GM06990 (cell line): ENCODE measurements at regions not wholly inside any gene's neighbourhood (a gene's known extent, or its start where the extent isn't known, plus 50 kb on each side); places are given as distances from the start of the nearest gene placed in this dataset.

Source experiments
- DNase-seq: peaks from one replicate; pipeline ENCODE4 v3.0.0-alpha.2; 2011; ENCODE audit not compliant: insufficient read length; ENCODE audit errors: extremely low read depth
- H3K27me3 ChIP-seq: replicated peaks from 2 replicates; pipeline ENCODE4 v1.6.0; 2011; ENCODE audit warnings: low read length; ENCODE audit not compliant: control insufficient read depth, insufficient read depth
- H3K36me3 ChIP-seq: 2 replicates; pipeline ENCODE4 v1.5.1; 2011; ENCODE audit warnings: low read length; ENCODE audit not compliant: control insufficient read depth, insufficient read depth
- H3K4me3 ChIP-seq: replicated peaks from 2 replicates; pipeline ENCODE4 v1.5.1; 2011; ENCODE audit warnings: low read depth, mild to moderate bottlenecking, control low read depth, low read length
- TF ChIP-seq, protein P1 (sequence below): IDR thresholded peaks from 2 replicates; pipeline ENCODE4 v1.5.1; 2011; ENCODE audit warnings: low read length, control low read depth, mild to moderate bottlenecking, inconsistent platforms; ENCODE audit not compliant: insufficient read depth, poor library complexity, severe bottlenecking

DNA sequence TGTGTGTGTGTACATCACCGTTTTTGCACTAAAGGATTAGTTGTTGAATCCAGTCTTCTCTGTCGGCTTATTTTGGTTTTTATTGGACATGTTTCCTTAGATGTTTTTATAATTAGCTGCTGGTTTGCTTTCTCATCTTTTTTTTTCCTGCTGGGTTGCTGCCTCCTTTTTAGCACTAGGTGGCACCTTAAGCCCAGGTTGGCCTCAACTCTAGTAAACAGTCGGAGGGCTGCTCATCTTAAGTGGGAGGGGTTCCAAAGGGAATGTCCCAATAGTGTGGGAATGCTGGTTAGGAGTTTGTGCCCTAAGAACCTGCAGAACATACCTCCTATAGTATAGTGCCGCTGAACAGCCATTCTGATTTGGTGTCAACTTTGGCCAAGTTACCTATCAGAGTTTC is 570.1 kb upstream of the CXADR start:
- H3K27me3 ChIP-seq, result no peaks in the 10 kb centered on the region
- H3K36me3 ChIP-seq, result no peaks in the 10 kb centered on the region
- no peak overlapping the region for H3K4me3 ChIP-seq
- no peak for DNase-seq
- TF ChIP-seq, protein P1, sequence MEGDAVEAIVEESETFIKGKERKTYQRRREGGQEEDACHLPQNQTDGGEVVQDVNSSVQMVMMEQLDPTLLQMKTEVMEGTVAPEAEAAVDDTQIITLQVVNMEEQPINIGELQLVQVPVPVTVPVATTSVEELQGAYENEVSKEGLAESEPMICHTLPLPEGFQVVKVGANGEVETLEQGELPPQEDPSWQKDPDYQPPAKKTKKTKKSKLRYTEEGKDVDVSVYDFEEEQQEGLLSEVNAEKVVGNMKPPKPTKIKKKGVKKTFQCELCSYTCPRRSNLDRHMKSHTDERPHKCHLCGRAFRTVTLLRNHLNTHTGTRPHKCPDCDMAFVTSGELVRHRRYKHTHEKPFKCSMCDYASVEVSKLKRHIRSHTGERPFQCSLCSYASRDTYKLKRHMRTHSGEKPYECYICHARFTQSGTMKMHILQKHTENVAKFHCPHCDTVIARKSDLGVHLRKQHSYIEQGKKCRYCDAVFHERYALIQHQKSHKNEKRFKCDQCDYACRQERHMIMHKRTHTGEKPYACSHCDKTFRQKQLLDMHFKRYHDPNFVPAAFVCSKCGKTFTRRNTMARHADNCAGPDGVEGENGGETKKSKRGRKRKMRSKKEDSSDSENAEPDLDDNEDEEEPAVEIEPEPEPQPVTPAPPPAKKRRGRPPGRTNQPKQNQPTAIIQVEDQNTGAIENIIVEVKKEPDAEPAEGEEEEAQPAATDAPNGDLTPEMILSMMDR, result no peak

DNA sequence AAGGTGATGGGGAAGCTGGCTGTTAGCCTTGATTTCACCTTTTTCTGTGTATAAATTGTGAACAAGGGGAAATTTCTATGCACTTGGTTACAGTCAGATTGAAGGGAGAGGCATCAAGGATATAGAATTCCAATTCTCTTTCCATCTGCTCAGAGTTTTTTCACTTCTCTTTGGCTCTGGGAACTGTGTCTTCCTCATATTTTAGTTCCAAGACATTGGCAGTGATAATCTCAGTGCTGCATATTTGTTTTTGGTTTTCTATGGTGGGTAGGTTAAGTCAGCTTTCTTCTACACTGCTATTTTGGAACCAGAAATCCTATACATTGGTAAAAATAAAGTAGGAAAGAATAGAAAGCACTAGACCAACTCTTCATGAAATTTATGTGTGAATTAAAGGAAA is 569.6 kb upstream of the CXADR start:
- Histone ChIP-seq H3K27me3 (no peaks in the 10 kb centered on the region), H3K4me3 (no peak overlapping the region), H3K36me3 (no peaks in the 10 kb centered on the region)
- DNase-seq, result no peak
- TF ChIP-seq, protein P1, result no peak

DNA sequence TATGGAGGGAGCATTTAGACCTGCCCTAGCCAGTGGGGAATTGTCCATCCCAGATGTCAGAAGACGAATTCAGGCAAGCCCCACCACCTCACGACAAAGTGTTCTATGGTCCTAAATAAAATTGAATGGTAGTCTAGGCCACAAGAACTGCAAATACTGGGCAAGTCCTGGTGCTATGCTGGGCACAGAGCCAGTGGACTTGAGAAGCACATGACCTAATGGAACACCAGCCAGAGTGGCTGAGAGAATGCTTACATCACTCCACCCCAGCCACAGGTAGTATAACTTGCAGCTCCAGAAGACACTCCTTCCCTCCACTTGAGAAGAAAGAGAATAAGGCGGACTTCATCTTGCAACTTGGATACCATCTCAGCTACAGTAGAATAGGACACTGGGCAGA is 567.3 kb upstream of the CXADR start:
- TF ChIP-seq, protein P1, result no peak
- H3K27me3 ChIP-seq, result no peaks in the 10 kb centered on the region

DNA sequence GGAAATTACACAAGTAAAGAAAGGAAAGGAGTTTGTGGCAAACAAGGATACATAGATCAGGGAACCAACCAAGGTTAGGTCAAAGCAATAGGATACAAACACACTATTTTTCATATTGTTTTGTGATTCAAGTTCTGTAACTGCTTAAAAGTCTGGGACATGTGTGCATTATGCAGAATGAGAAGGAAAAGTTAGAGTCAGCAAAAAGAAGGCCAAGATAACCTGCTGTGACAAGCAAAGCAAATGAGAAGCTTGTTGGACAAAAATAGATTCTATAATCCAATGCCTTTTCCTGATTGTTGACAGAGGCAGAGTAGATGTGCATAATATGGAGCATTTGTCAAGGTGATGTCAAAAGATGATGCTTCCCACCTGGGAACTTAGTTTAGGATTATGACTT is 556.0 kb upstream of the CXADR start:
- no peak for DNase-seq
- Histone ChIP-seq H3K27me3 (no peaks in the 10 kb centered on the region), H3K4me3 (no peak overlapping the region), H3K36me3 (no peaks in the 10 kb centered on the region)
- TF ChIP-seq, protein P1, result no peak

More for the DNA sequence above, 567.3 kb upstream of the CXADR start:
- DNase-seq, result no peak
- Histone ChIP-seq H3K4me3 (no peak overlapping the region), H3K36me3 (no peaks in the 10 kb centered on the region)

DNA sequence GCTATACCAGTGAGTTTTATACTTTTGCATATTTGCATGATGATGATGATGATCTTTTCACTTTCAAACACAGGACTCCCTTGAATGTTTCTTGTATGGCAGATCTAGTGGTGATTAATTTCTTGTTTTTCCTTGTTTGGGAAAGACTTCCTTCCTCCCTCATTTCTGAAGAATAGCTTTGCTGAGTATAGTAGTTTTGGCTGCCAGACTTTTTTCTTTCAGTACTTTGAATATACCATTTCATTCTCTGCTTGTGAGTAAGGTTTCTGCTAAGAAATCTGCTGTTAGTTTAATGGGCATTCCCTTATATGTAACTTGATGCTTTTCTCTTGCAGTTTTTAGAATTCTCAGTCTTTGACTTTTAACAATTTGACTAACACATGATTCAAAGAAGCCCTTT is 547.4 kb upstream of the CXADR start:
- Histone ChIP-seq H3K36me3 (no peaks in the 10 kb centered on the region), H3K4me3 (no peak overlapping the region), H3K27me3 (no peaks in the 10 kb centered on the region)
- TF ChIP-seq, protein P1, result no peak
- DNase-seq, result no peak

- no peak for DNase-seq
- H3K36me3 ChIP-seq, result no peaks in the 10 kb centered on the region
These were observed 544.4 kb upstream of the CXADR start for GRCh38 chr21:16968436-16968835.

More at GRCh38 chr21:16968436-16968835, 544.4 kb upstream of the CXADR start:
- no peaks in the 10 kb centered on the region for H3K27me3 ChIP-seq
- TF ChIP-seq, protein P1, result no peak
- H3K4me3 ChIP-seq, result no peak overlapping the region
